H9 (cell line): ENCODE measurements at regions not wholly inside any gene's neighbourhood (a gene's known extent, or its start where the extent isn't known, plus 50 kb on each side); places are given as distances from the start of the nearest gene placed in this dataset.

ENCODE experiments used
- DNase-seq: peaks from one replicate; pipeline ENCODE4 v3.0.0-alpha.2; 2017
- H2AFZ ChIP-seq: one replicate; pipeline ENCODE4 v1.6.1; 2013; ENCODE audit warnings: mild to moderate bottlenecking, low read length, control low read depth, moderate library complexity
- H2AK5ac ChIP-seq: 2 replicates; pipeline ENCODE4 v1.6.1; 2013; ENCODE audit warnings: low read length, control low read depth, mixed read lengths; ENCODE audit not compliant: insufficient read length
- H2BK120ac ChIP-seq: one replicate; pipeline ENCODE4 v1.6.1; 2013; ENCODE audit warnings: low read depth, mild to moderate bottlenecking, low read length, control low read depth, inconsistent platforms; ENCODE audit not compliant: poor library complexity, severe bottlenecking
- H2BK12ac ChIP-seq: 2 replicates; pipeline ENCODE4 v1.6.1; 2013; ENCODE audit warnings: low read length, control low read depth, mixed read lengths, low read depth; ENCODE audit not compliant: insufficient read length
- H2BK15ac ChIP-seq: 2 replicates; pipeline ENCODE4 v1.6.1; 2013; ENCODE audit warnings: low read depth, low read length, control low read depth
- H2BK20ac ChIP-seq: one replicate; pipeline ENCODE4 v1.6.1; 2013; ENCODE audit warnings: low read depth, mild to moderate bottlenecking, low read length, control low read depth, inconsistent platforms; ENCODE audit not compliant: poor library complexity, severe bottlenecking
- H2BK5ac ChIP-seq: 2 replicates; pipeline ENCODE4 v1.6.1; 2013; ENCODE audit warnings: low read length, control low read depth, mixed read lengths; ENCODE audit not compliant: insufficient read length
- H3K14ac ChIP-seq: 2 replicates; pipeline ENCODE4 v1.6.1; 2013; ENCODE audit warnings: low read length, control low read depth; ENCODE audit not compliant: insufficient read depth
- H3K18ac ChIP-seq: 2 replicates; pipeline ENCODE4 v1.6.1; 2013; ENCODE audit warnings: low read depth, mild to moderate bottlenecking, mixed read lengths, low read length, control low read depth; ENCODE audit not compliant: insufficient read length
- H3K23ac ChIP-seq: 2 replicates; pipeline ENCODE4 v1.6.1; 2013; ENCODE audit warnings: low read length, control low read depth, mixed read lengths, low read depth; ENCODE audit not compliant: insufficient read length
- H3K23me2 ChIP-seq: 2 replicates; pipeline ENCODE4 v1.6.1; 2013; ENCODE audit warnings: low read depth, mild to moderate bottlenecking, mixed read lengths, low read length, control low read depth; ENCODE audit not compliant: insufficient read length, poor library complexity, severe bottlenecking
- H3K27ac ChIP-seq: 2 replicates; pipeline ENCODE4 v1.5.1; 2013; ENCODE audit warnings: low read length, control low read depth, mixed read lengths, low read depth; ENCODE audit not compliant: insufficient read length
- H3K27me3 ChIP-seq: 2 replicates; pipeline ENCODE4 v1.6.1; 2013; ENCODE audit warnings: low read length, control low read depth, inconsistent platforms; ENCODE audit not compliant: insufficient read depth
- H3K4ac ChIP-seq: 2 replicates; pipeline ENCODE4 v1.6.1; 2013; ENCODE audit warnings: low read depth, mild to moderate bottlenecking, control low read depth, inconsistent platforms, low read length, moderate library complexity
- H3K4me1 ChIP-seq: 2 replicates; pipeline ENCODE4 v1.6.1; 2013; ENCODE audit warnings: low read length, control low read depth, inconsistent platforms; ENCODE audit not compliant: insufficient read depth
- H3K4me2 ChIP-seq: 2 replicates; pipeline ENCODE4 v1.6.1; 2013; ENCODE audit warnings: low read length, control low read depth, mixed read lengths; ENCODE audit not compliant: insufficient read length, insufficient read depth
- H3K56ac ChIP-seq: 2 replicates; pipeline ENCODE4 v1.6.1; 2013; ENCODE audit warnings: low read depth, mild to moderate bottlenecking, mixed read lengths, low read length, control low read depth; ENCODE audit not compliant: insufficient read length
- H3K79me1 ChIP-seq: 2 replicates; pipeline ENCODE4 v1.6.1; 2013; ENCODE audit warnings: low read depth, mild to moderate bottlenecking, moderate library complexity, low read length, control low read depth, inconsistent platforms; ENCODE audit not compliant: insufficient read depth, poor library complexity, severe bottlenecking
- H3K79me2 ChIP-seq: 2 replicates; pipeline ENCODE4 v1.6.1; 2013; ENCODE audit warnings: low read length, control low read depth, inconsistent platforms; ENCODE audit not compliant: insufficient read depth
- H3K9ac ChIP-seq: 2 replicates; pipeline ENCODE4 v1.6.1; 2013; ENCODE audit warnings: low read length, control low read depth, mixed read lengths; ENCODE audit not compliant: insufficient read length; ENCODE audit errors: extremely low read depth
- H3K9me3 ChIP-seq: one replicate; pipeline ENCODE4 v1.6.1; 2013; ENCODE audit warnings: low read depth, low read length, inconsistent platforms; ENCODE audit not compliant: control insufficient read depth
- H3T11ph ChIP-seq: one replicate; pipeline ENCODE4 v1.6.1; 2013; ENCODE audit warnings: mild to moderate bottlenecking, low read length, control low read depth, inconsistent platforms
- H4K20me1 ChIP-seq: one replicate; pipeline ENCODE4 v1.6.1; 2013; ENCODE audit not compliant: control insufficient read depth, insufficient read length, insufficient read depth
- H4K5ac ChIP-seq: 2 replicates; pipeline ENCODE4 v1.6.1; 2013; ENCODE audit warnings: low read depth, mild to moderate bottlenecking, mixed read lengths, low read length, control low read depth; ENCODE audit not compliant: insufficient read length
- H4K8ac ChIP-seq: replicated peaks from 2 replicates; pipeline ENCODE4 v1.6.1; 2013; ENCODE audit warnings: low read length, control low read depth, mixed read lengths, low read depth; ENCODE audit not compliant: insufficient read length
- H4K91ac ChIP-seq: 2 replicates; pipeline ENCODE4 v1.6.1; 2013; ENCODE audit warnings: low read depth, mild to moderate bottlenecking, moderate library complexity, mixed read lengths, low read length, control low read depth; ENCODE audit not compliant: insufficient read length
- H3K27ac Mint-ChIP-seq, 3 experiments: 2 replicates in 2 of 3; 3 replicates in 1 of 3; pipeline ENCODE4 v1.8.0; 2020 to 2021; ENCODE audit warnings: mixed read lengths in 3 of 3, mild to moderate bottlenecking in 1 of 3, moderate library complexity in 1 of 3
- H3K27me3 Mint-ChIP-seq: 2 replicates; pipeline ENCODE4 v1.8.0; 2021; ENCODE audit warnings: low read depth, mild to moderate bottlenecking, moderate library complexity, mixed read lengths
- H3K36me3 Mint-ChIP-seq, 3 experiments: 2 replicates in 2 of 3; 3 replicates in 1 of 3; pipeline ENCODE4 v1.8.0; 2020 to 2021; ENCODE audit warnings: low read depth in 3 of 3, mixed read lengths in 3 of 3; ENCODE audit not compliant: insufficient read depth in 1 of 3
- H3K4me1 Mint-ChIP-seq, 2 experiments: 2 replicates each; pipeline ENCODE4 v1.8.0; 2020; ENCODE audit warnings: mixed read lengths in 2 of 2
- H3K4me3 Mint-ChIP-seq, 2 experiments: 2 replicates in 1 of 2; 3 replicates in 1 of 2; pipeline ENCODE4 v1.8.0; 2020 to 2021; ENCODE audit warnings: mild to moderate bottlenecking in 2 of 2, mixed read lengths in 2 of 2, moderate library complexity in 1 of 2
- H3K9me3 Mint-ChIP-seq, 2 experiments: 2 replicates in 1 of 2; 3 replicates in 1 of 2; pipeline ENCODE4 v1.8.0; 2020; ENCODE audit warnings: mild to moderate bottlenecking in 2 of 2, mixed read lengths in 2 of 2, moderate library complexity in 1 of 2
- CTCF ChIP-seq: fragments of 200-600 bp; sonication (generic); conservative IDR thresholded peaks from 3 replicates; pipeline ENCODE4 v1.8.0; 2021; ENCODE audit warnings: antibody characterized with exemption, mild to moderate bottlenecking
- WGBS: extraction: QIAGEN DNeasy Blood & Tissue Kit; methylation state at CpG from one replicate; pipeline ENCODE4 v1.1.7; 2013; ENCODE audit warnings: missing lambda C conversion rate, low lambda C conversion rate, mixed read lengths; ENCODE audit not compliant: insufficient read length; ENCODE audit errors: extremely low coverage; 5-methylcytosine and 5-hydroxymethylcytosine counted together

DNA sequence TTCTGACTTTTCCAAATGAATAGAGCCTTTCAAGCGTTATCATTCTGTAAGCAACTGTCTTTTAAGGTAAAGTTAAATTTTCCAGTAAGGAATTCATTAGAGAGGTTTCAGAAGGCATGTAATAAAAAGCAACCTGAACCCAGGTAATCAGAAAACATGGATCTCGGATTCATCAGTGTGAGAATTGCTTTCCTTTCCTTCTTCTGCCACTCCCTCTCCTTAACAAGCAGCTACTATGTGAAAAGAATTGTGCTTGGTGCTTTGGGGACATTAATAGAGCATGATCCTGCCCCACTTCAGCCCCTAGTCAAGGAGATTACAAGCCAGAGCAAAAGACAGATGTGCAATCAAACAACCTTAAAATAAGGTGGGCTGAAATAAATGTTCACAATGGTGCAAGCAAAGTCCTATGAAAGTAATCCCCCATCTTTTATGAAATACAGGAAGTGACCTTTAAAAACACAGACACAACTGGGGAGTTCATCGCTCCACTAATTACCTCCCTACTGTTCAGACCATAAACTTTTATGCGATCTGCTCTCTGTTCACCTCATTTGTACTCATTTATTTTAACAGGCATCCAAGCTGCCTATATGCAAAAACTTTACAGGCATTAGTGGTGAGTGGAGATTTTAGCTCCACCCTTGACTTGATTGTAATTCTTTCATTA is 122.9 kb upstream of the RASGEF1B start:
- no peak overlapping the region for H3K56ac ChIP-seq
- WGBS, result no CpG with 5 or more reads among the region's 4 CpGs
- no peak for DNase-seq
- H4K20me1 ChIP-seq, result no peaks in the 10 kb centered on the region
- H3K23ac ChIP-seq, result no peak overlapping the region
- Mint-ChIP-seq H3K27me3 (no peaks in the 10 kb centered on the region), H3K27ac (no peak overlapping the region), H3K9me3 (no peaks in the 10 kb centered on the region), H3K36me3 (no peaks in the 10 kb centered on the region), H3K4me1 (peaks cover under 1 to 4% of the 10 kb centered on the region in 2 experiments; a peak in 3 of 4 replicates), H3K4me3 (no peak overlapping the region)
- no peak overlapping the region for H2BK20ac ChIP-seq
- no peak overlapping the region for H4K5ac ChIP-seq
- no peak overlapping the region for H3K9ac ChIP-seq
- no peak overlapping the region for H2BK15ac ChIP-seq
- no peak for TF ChIP-seq CTCF
- H2AFZ ChIP-seq, result no peak overlapping the region
- H3T11ph ChIP-seq, result no peak overlapping the region
- H3K79me2 ChIP-seq, result no peaks in the 10 kb centered on the region
- H2AK5ac ChIP-seq, result no peak overlapping the region
- H3K27me3 ChIP-seq, result no peaks in the 10 kb centered on the region
- H4K91ac ChIP-seq, result no peak overlapping the region
- no peak overlapping the region for H2BK5ac ChIP-seq
- no peaks in the 10 kb centered on the region for H3K79me1 ChIP-seq
- no peaks in the 10 kb centered on the region for H3K9me3 ChIP-seq
- no peaks in the 10 kb centered on the region for H3K4me1 ChIP-seq
- H3K18ac ChIP-seq, result no peak overlapping the region
- H3K14ac ChIP-seq, result no peak overlapping the region
- no peak overlapping the region for H2BK120ac ChIP-seq
- H3K27ac ChIP-seq, result no peak overlapping the region
- no peak overlapping the region for H3K4ac ChIP-seq
- no peak overlapping the region for H4K8ac ChIP-seq
- no peaks in the 10 kb centered on the region for H3K23me2 ChIP-seq
- H2BK12ac ChIP-seq, result no peak overlapping the region
- H3K4me2 ChIP-seq, result no peak overlapping the region
